GM12878 (cell line): ENCODE measurements at regions not wholly inside any gene's neighbourhood (a gene's known extent, or its start where the extent isn't known, plus 50 kb on each side); places are given as distances from the start of the nearest gene placed in this dataset.

Experiments
- ATAC-seq: fragments of 200-7000 bp; cut with Tn5 transposase; 3 replicates; pipeline ENCODE4 v1.9.1; 2020; ENCODE audit warnings: mild to moderate bottlenecking, moderate library complexity
- BruUV-seq: library from RNA; stranded (reverse); fragments of 400-500 nt; replicated peaks from 2 replicates; lab custom pipeline; 2021; lab: Mats Ljungman, UMichigan
- CTCF ChIA-PET: fragments of 300-600 bp; sonication (Branson Sonifier 250); formaldehyde crosslinking; extraction: SDS; loops from one replicate; lab custom pipeline; 2021; ENCODE audit warnings: inconsistent platforms; lab: Yijun Ruan, JAX
- POLR2A ChIA-PET: fragments of 350-600 bp; formaldehyde crosslinking; extraction: SDS; loops from one replicate; lab custom pipeline; 2021; ENCODE audit warnings: inconsistent platforms; lab: Charles Lee
- RAD21 ChIA-PET: fragments of 300-600 bp; sonication (Branson Sonifier 250); formaldehyde crosslinking; loops from one replicate; lab custom pipeline; 2023; ENCODE audit warnings: antibody characterized with exemption; ENCODE audit not compliant: unreplicated experiment; lab: Charles Lee
- SMC1A ChIA-PET: fragments of 300-600 bp; sonication (Branson Sonifier 250); formaldehyde crosslinking; loops from one replicate; lab custom pipeline; 2023; ENCODE audit not compliant: unreplicated experiment, uncharacterized antibody; lab: Charles Lee
- DNase-seq: peaks from one replicate; pipeline ENCODE4 v3.0.0-alpha.2; 2011; ENCODE audit warnings: low read depth, low spot score
- FAIRE-seq: peaks from 3 replicates; lab custom pipeline; 2011; peaks lifted over from hg19 to GRCh38; lab: Jason Lieb, UNC
- H2AFZ ChIP-seq: 2 replicates; pipeline ENCODE4 v1.6.0; 2011; ENCODE audit warnings: low read depth, low read length, control low read depth; ENCODE audit not compliant: control insufficient read depth
- H3K27ac ChIP-seq: 2 replicates; pipeline ENCODE4 v1.5.1; 2011; ENCODE audit warnings: control low read depth; ENCODE audit not compliant: control insufficient read depth, insufficient read depth
- H3K27me3 ChIP-seq, 2 experiments: replicated peaks in 1 of 2; 2 replicates each; pipeline versions ENCODE4 v1.6.0 to v1.6.1; 2011; ENCODE audit warnings: low read length in 1 of 2; ENCODE audit not compliant: control insufficient read depth in 2 of 2, insufficient read depth in 2 of 2
- H3K36me3 ChIP-seq, 2 experiments: 2 replicates each; pipeline ENCODE4 v1.5.1; 2011; ENCODE audit warnings: low read length in 1 of 2; ENCODE audit not compliant: control insufficient read depth in 2 of 2, insufficient read depth in 2 of 2
- H3K4me1 ChIP-seq: 2 replicates; pipeline ENCODE4 v1.6.1; 2011; ENCODE audit warnings: mild to moderate bottlenecking, low read length, moderate library complexity, mixed read lengths; ENCODE audit not compliant: control insufficient read depth, insufficient read depth
- H3K4me2 ChIP-seq: 2 replicates; pipeline ENCODE4 v1.6.0; 2011; ENCODE audit warnings: control low read depth; ENCODE audit not compliant: control insufficient read depth, insufficient read depth
- H3K4me3 ChIP-seq: fragments of 200-600 bp; sonication (generic); 2 replicates; pipeline ENCODE4 v1.5.1; 2016
- H3K79me2 ChIP-seq: 2 replicates; pipeline ENCODE4 v1.6.0; 2011; ENCODE audit warnings: low read length; ENCODE audit not compliant: control insufficient read depth, insufficient read depth
- H3K9ac ChIP-seq: 2 replicates; pipeline ENCODE4 v1.8.0; 2011; ENCODE audit warnings: low read length, control low read depth, mixed read lengths; ENCODE audit not compliant: control insufficient read depth, insufficient read depth
- H3K9me3 ChIP-seq: replicated peaks from 3 replicates; pipeline ENCODE4 v1.5.1; 2011; ENCODE audit warnings: mild to moderate bottlenecking, low read length; ENCODE audit not compliant: control insufficient read depth, insufficient read depth
- H4K20me1 ChIP-seq: 2 replicates; pipeline ENCODE4 v1.6.0; 2011; ENCODE audit not compliant: control insufficient read depth, insufficient read depth
- ATF7 ChIP-seq: fragments of 450-650 bp; IDR thresholded peaks from 2 replicates; pipeline ENCODE4 v1.6.1; 2016; ENCODE audit warnings: low read depth, mild to moderate bottlenecking
- CUX1 ChIP-seq: IDR thresholded peaks from 2 replicates; pipeline ENCODE4 v1.6.1; 2012; ENCODE audit warnings: improper control_type of control experiment, low read depth, low read length; ENCODE audit not compliant: insufficient replicate concordance
- EP300 ChIP-seq, 2 experiments: fragments of 150-350 bp in 1 of 2; IDR thresholded peaks; 2 replicates each; pipeline ENCODE4 v1.6.1; 2011 to 2012; ENCODE audit warnings: low read depth in 2 of 2, low read length in 2 of 2, borderline replicate concordance in 1 of 2, improper control_type of control experiment in 1 of 2, inconsistent platforms in 1 of 2; ENCODE audit not compliant: control insufficient read depth in 1 of 2
- MEF2A ChIP-seq: IDR thresholded peaks from 2 replicates; pipeline ENCODE4 v1.6.1; 2011; ENCODE audit warnings: low read depth, mild to moderate bottlenecking, low read length, moderate library complexity; ENCODE audit not compliant: insufficient read depth
- PKNOX1 ChIP-seq: fragments of 450-650 bp; IDR thresholded peaks from 2 replicates; pipeline ENCODE4 v1.6.1; 2016; ENCODE audit warnings: mild to moderate bottlenecking
- ZNF217 ChIP-seq: fragments of 450-650 bp; IDR thresholded peaks from 2 replicates; pipeline ENCODE4 v1.6.1; 2017; ENCODE audit warnings: antibody characterized with exemption, mild to moderate bottlenecking
- ZNF622 ChIP-seq: fragments of 450-650 bp; IDR thresholded peaks from 2 replicates; pipeline ENCODE4 v1.6.1; 2017; ENCODE audit warnings: mild to moderate bottlenecking, inconsistent platforms
- WGBS: methylation state at CpG from one replicate; pipeline ENCODE4 v1.1.6; 2016; ENCODE audit warnings: low lambda C conversion rate; ENCODE audit not compliant: insufficient replicate concordance, insufficient coverage; ENCODE audit errors: missing lambda C conversion rate; 5-methylcytosine and 5-hydroxymethylcytosine counted together
- in situ Hi-C: fragments of 300-500 bp; cut with MboI; formaldehyde crosslinking; loops from 9 replicates; pipeline ENCODE4 v1.14.3; 2018; ENCODE audit warnings: mixed read lengths
- intact Hi-C: fragments of 100-400 bp; cut with micrococcal nuclease; formaldehyde crosslinking; loops from one replicate; pipeline ENCODE4 v1.14.2; 2022; ENCODE audit not compliant: unreplicated experiment

- no peak for DNase-seq
- SMC1A ChIA-PET = no interaction called here
- no peak overlapping the region for H3K4me3 ChIP-seq
- H3K9me3 ChIP-seq = no peaks in the 10 kb centered on the region; the same call in 2 of the 3 replicates
- in situ Hi-C loops = no loop called here
- no peak overlapping the region for H2AFZ ChIP-seq
- no peak overlapping the region for H3K9ac ChIP-seq
- no peaks in the 10 kb centered on the region for H4K20me1 ChIP-seq
- no peaks in the 10 kb centered on the region; a peak in 1 of 4 replicates for H3K27me3 ChIP-seq
- POLR2A ChIA-PET = no interaction called here
- CTCF ChIA-PET = no interaction called here
- peak; percentile 60; the same call in 1 of the 2 replicates for TF ChIP-seq ATF7
- TF ChIP-seq MEF2A = no peak
- TF ChIP-seq PKNOX1 = no peak
- TF ChIP-seq CUX1 = no peak
- TF ChIP-seq EP300 (IDR thresholded peaks at IDR 0.05; ENCODE audit: borderline replicate concordance in 1 of 2, control insufficient read depth in 1 of 2, low read depth in 2 of 2, low read length in 2 of 2) = no peak
- no peak for TF ChIP-seq ZNF622
- TF ChIP-seq ZNF217 = no peak
- TF ChIP-seq, all 136 proteins: peak for 1
- no TSS peak for BruUV-seq
- no peak overlapping the region for H3K4me2 ChIP-seq
- ATAC-seq (no peak), FAIRE-seq (no peak)
- H3K27ac ChIP-seq = no peak overlapping the region
- 47% methylated on average over 14 of the region's 14 CpGs for WGBS
- intact Hi-C loops = no loop called here
- no peaks in the 10 kb centered on the region for H3K4me1 ChIP-seq
- RAD21 ChIA-PET = no interaction called here
- no peaks in the 10 kb centered on the region for H3K36me3 ChIP-seq
- H3K79me2 ChIP-seq = no peaks in the 10 kb centered on the region
These were observed 172.2 kb downstream of the ASB1 start for GRCh38 chr2:238598802-238599530.
